ENCODE measurements at regions not wholly inside any gene's neighbourhood (a gene's known extent, or its start where the extent isn't known, plus 50 kb on each side); places are given as distances from the start of the nearest gene placed in this dataset.

- DNase-seq (ENCODE audit: extremely low read depth in 1 of 4, low spot score in 3 of 4) (no peak), ATAC-seq (no peak), FAIRE-seq (no peak)
- peaks cover 0 to 4% of the 10 kb centered on the region in 2 experiments; a peak in 1 of 5 replicates for H3K27me3 ChIP-seq (ENCODE audit: control insufficient read depth in 2 of 2, insufficient read depth in 2 of 2, low read length in 2 of 2)
- H3K4me2 ChIP-seq (ENCODE audit: insufficient read depth, low read length) = no peak overlapping the region
- in situ Hi-C loops (cut with MboI) (no loop called here), intact Hi-C loops (cut with micrococcal nuclease) (no loop called here)
- no peak for TF ChIP-seq NUFIP1 (IDR thresholded peaks at IDR 0.05; ENCODE audit: partially characterized antibody)
- no peak for TF ChIP-seq TEAD1 (CRISPR knock-in tag; IDR thresholded peaks at IDR 0.05)
- no peak for TF ChIP-seq FOXK1 (CRISPR knock-in tag; IDR thresholded peaks at IDR 0.05; ENCODE audit: borderline replicate concordance)
- TF ChIP-seq MCM3 (IDR thresholded peaks at IDR 0.05) = no peak
- TF ChIP-seq ZNF639 (CRISPR knock-in tag; conservative IDR thresholded peaks at IDR 0.05 in 1 of 2, IDR thresholded peaks at IDR 0.05 in 1 of 2) = no peak
- TF ChIP-seq ZBTB34 (CRISPR knock-in tag; IDR thresholded peaks at IDR 0.05) = no peak
- TF ChIP-seq, protein P1, sequence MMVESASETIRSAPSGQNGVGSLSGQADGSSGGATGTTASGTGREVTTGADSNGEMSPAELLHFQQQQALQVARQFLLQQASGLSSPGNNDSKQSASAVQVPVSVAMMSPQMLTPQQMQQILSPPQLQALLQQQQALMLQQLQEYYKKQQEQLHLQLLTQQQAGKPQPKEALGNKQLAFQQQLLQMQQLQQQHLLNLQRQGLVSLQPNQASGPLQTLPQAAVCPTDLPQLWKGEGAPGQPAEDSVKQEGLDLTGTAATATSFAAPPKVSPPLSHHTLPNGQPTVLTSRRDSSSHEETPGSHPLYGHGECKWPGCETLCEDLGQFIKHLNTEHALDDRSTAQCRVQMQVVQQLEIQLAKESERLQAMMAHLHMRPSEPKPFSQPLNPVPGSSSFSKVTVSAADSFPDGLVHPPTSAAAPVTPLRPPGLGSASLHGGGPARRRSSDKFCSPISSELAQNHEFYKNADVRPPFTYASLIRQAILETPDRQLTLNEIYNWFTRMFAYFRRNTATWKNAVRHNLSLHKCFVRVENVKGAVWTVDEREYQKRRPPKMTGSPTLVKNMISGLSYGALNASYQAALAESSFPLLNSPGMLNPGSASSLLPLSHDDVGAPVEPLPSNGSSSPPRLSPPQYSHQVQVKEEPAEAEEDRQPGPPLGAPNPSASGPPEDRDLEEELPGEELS (CRISPR knock-in tag; IDR thresholded peaks at IDR 0.05; ENCODE audit: borderline replicate concordance) = no peak
- TF ChIP-seq ZNF57 (CRISPR knock-in tag; IDR thresholded peaks at IDR 0.05) = no peak
- no peak for TF ChIP-seq SMAD3 (CRISPR knock-in tag; conservative IDR thresholded peaks at IDR 0.05)
- no peak for TF ChIP-seq CBX5 (IDR thresholded peaks at IDR 0.05; ENCODE audit: borderline replicate concordance, low read depth)
- TF ChIP-seq MTA3 (IDR thresholded peaks at IDR 0.05; ENCODE audit: borderline replicate concordance) = no peak
- TF ChIP-seq MAFF (IDR thresholded peaks at IDR 0.05; ENCODE audit: low read length) = no peak
- TF ChIP-seq TAL1 (IDR thresholded peaks at IDR 0.05) = no peak
- no peak for TF ChIP-seq ELF4 (CRISPR knock-in tag; IDR thresholded peaks at IDR 0.05)
- TF ChIP-seq, protein P2, sequence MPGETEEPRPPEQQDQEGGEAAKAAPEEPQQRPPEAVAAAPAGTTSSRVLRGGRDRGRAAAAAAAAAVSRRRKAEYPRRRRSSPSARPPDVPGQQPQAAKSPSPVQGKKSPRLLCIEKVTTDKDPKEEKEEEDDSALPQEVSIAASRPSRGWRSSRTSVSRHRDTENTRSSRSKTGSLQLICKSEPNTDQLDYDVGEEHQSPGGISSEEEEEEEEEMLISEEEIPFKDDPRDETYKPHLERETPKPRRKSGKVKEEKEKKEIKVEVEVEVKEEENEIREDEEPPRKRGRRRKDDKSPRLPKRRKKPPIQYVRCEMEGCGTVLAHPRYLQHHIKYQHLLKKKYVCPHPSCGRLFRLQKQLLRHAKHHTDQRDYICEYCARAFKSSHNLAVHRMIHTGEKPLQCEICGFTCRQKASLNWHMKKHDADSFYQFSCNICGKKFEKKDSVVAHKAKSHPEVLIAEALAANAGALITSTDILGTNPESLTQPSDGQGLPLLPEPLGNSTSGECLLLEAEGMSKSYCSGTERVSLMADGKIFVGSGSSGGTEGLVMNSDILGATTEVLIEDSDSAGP (CRISPR knock-in tag; IDR thresholded peaks at IDR 0.05) = no peak
- no peak for TF ChIP-seq ZSCAN32 (CRISPR knock-in tag; IDR thresholded peaks at IDR 0.05)
- H3K27ac ChIP-seq (ENCODE audit: extremely low read depth, low read depth, low read length) = no peak overlapping the region
- CTCF ChIA-PET (ENCODE audit: low intra/inter-chr PET ratio) = no interaction called here
- H2AFZ ChIP-seq (ENCODE audit: low read depth, low read length) = no peak overlapping the region
- no TSS peak for BruUV-seq (replicated peaks)
- H3K9me1 ChIP-seq (ENCODE audit: control insufficient read depth, insufficient read depth, low read length) = no peaks in the 10 kb centered on the region
- no peaks in the 10 kb centered on the region for H4K20me1 ChIP-seq (replicated peaks; ENCODE audit: control insufficient read depth, insufficient read depth, low read length)
- 0% methylated on average over 4 of the region's 4 CpGs for WGBS (ENCODE audit: insufficient coverage, low coverage, missing lambda C conversion rate)
- H3K79me2 ChIP-seq (ENCODE audit: control insufficient read depth, insufficient read depth, low read length) = no peaks in the 10 kb centered on the region
- POLR2A ChIA-PET = no interaction called here
- H3K9ac ChIP-seq (ENCODE audit: insufficient read depth in 1 of 2, low read depth in 2 of 2, low read length in 2 of 2) = no peak overlapping the region
- H3K36me3 ChIP-seq (ENCODE audit: control insufficient read depth, insufficient read depth, low read length) = no peaks in the 10 kb centered on the region
- no peak overlapping the region for H3K4me3 ChIP-seq
- no peaks in the 10 kb centered on the region for H3K9me3 ChIP-seq (replicated peaks; ENCODE audit: control insufficient read depth, insufficient read depth, low read depth, low read length)
- H3K4me1 ChIP-seq (replicated peaks in 1 of 2; ENCODE audit: control insufficient read depth in 2 of 2, insufficient read depth in 2 of 2, low read length in 2 of 2) = no peaks in the 10 kb centered on the region; a peak in 1 of 5 replicates
These were observed 199.0 kb downstream of the KIF26A start for GRCh38 chr14:104337351-104337750.

All from K562 (cell line).